Neural cell (in vitro differentiated cells): ENCODE measurements at regions not wholly inside any gene's neighbourhood (a gene's known extent, or its start where the extent isn't known, plus 50 kb on each side); places are given as distances from the start of the nearest gene placed in this dataset.
"Not testable (repeated sequence)": the region's sequence is repeated elsewhere in the genome, so short reads cannot be mapped to it uniquely, and the experiment has no call there.

Experiments used
- H2AFZ ChIP-seq: fragments of 200-600, 300-800 bp; sonication (generic), shearing (Covaris generic); 2 replicates; pipeline ENCODE4 v1.6.0; 2014; ENCODE audit warnings: low read depth, mild to moderate bottlenecking, antibody characterized with exemption, low read length, moderate library complexity
- H3F3A ChIP-seq: fragments of 200-600 bp; shearing (Covaris generic); 2 replicates; pipeline ENCODE4 v1.6.1; 2016; ENCODE audit warnings: mild to moderate bottlenecking, moderate library complexity, mixed read lengths, antibody characterized with exemption, low read length; ENCODE audit not compliant: insufficient read depth, poor library complexity, severe bottlenecking
- H3K27ac ChIP-seq: fragments of 200-600, 300-800 bp; sonication (generic), shearing (Covaris generic); 2 replicates; pipeline ENCODE4 v1.5.1; 2014; ENCODE audit warnings: mild to moderate bottlenecking, low read length, moderate library complexity
- H3K27me3 ChIP-seq: fragments of 300-800, 200-600 bp; sonication (generic), shearing (Covaris generic); 2 replicates; pipeline ENCODE4 v1.6.0; 2014; ENCODE audit warnings: mild to moderate bottlenecking, low read depth, low read length, moderate library complexity; ENCODE audit not compliant: insufficient read depth
- H3K36me3 ChIP-seq: fragments of 300-800, 200-600 bp; sonication (generic), shearing (Covaris generic); 2 replicates; pipeline ENCODE4 v1.5.1; 2014; ENCODE audit warnings: mild to moderate bottlenecking, antibody characterized with exemption, low read length, moderate library complexity; ENCODE audit not compliant: insufficient read depth
- H3K4me2 ChIP-seq: fragments of 300-800, 200-600 bp; sonication (generic), shearing (Covaris generic); 2 replicates; pipeline ENCODE4 v1.6.0; 2014; ENCODE audit warnings: mild to moderate bottlenecking, low read length
- H3K4me3 ChIP-seq: fragments of 300-800, 200-600 bp; sonication (generic), shearing (Covaris generic); 2 replicates; pipeline ENCODE4 v1.5.1; 2014; ENCODE audit warnings: mild to moderate bottlenecking, low read length, moderate library complexity
- H3K79me2 ChIP-seq: fragments of 200-600 bp; shearing (Covaris generic); replicated peaks from 2 replicates; pipeline ENCODE4 v1.6.0; 2014; ENCODE audit warnings: mild to moderate bottlenecking, low read length, moderate library complexity; ENCODE audit not compliant: insufficient read depth
- H3K9ac ChIP-seq: fragments of 300-800, 200-600 bp; sonication (generic), shearing (Covaris generic); 2 replicates; pipeline ENCODE4 v1.6.1; 2016; ENCODE audit warnings: mild to moderate bottlenecking, low read length, mixed read lengths
- H3K9me2 ChIP-seq: fragments of 200-600 bp; shearing (Covaris generic); 2 replicates; pipeline ENCODE4 v1.6.1; 2016; ENCODE audit warnings: mild to moderate bottlenecking, low read length, mixed read lengths; ENCODE audit not compliant: insufficient read depth
- H3K9me3 ChIP-seq: fragments of 200-600, 300-800 bp; sonication (generic), shearing (Covaris generic); 2 replicates; pipeline ENCODE4 v1.6.1; 2016; ENCODE audit warnings: mild to moderate bottlenecking, mixed run types, low read length, moderate library complexity, mixed read lengths
- H4K20me1 ChIP-seq: fragments of 200-600 bp; shearing (Covaris generic); 2 replicates; pipeline ENCODE4 v1.6.1; 2016; ENCODE audit warnings: mild to moderate bottlenecking, mixed run types; ENCODE audit not compliant: insufficient read depth
- EP300 ChIP-seq: fragments of 450-650 bp; conservative IDR thresholded peaks from 2 replicates; pipeline ENCODE4 v1.6.1; 2014; ENCODE audit warnings: antibody characterized with exemption, mild to moderate bottlenecking, moderate library complexity; ENCODE audit not compliant: poor library complexity, severe bottlenecking
- EZH2 ChIP-seq: fragments of 200-600, 300-800 bp; shearing (Covaris generic), sonication (generic); IDR thresholded peaks from 2 replicates; pipeline ENCODE4 v1.6.1; 2014; ENCODE audit warnings: antibody characterized with exemption, low read length, borderline replicate concordance, mild to moderate bottlenecking; ENCODE audit not compliant: insufficient read depth, poor library complexity, severe bottlenecking
- MXI1 ChIP-seq: fragments of 450-650 bp; conservative IDR thresholded peaks from 2 replicates; pipeline ENCODE4 v1.6.1; 2014; ENCODE audit warnings: antibody characterized with exemption, mild to moderate bottlenecking; ENCODE audit not compliant: poor library complexity, severe bottlenecking
- RAD21 ChIP-seq: fragments of 450-650 bp; conservative IDR thresholded peaks from 2 replicates; pipeline ENCODE4 v1.6.1; 2014; ENCODE audit warnings: antibody characterized with exemption, mild to moderate bottlenecking, moderate library complexity
- TAF1 ChIP-seq: IDR thresholded peaks from 2 replicates; pipeline ENCODE4 v1.6.1; 2012; ENCODE audit warnings: low read depth
- TF ChIP-seq, protein P1 (sequence below): fragments of 450-650 bp; IDR thresholded peaks from 2 replicates; pipeline ENCODE4 v1.5.1; 2014; ENCODE audit warnings: antibody characterized with exemption, mild to moderate bottlenecking, moderate library complexity; ENCODE audit not compliant: poor library complexity, severe bottlenecking
- TF ChIP-seq, protein P2 (sequence below): IDR thresholded peaks from 2 replicates; pipeline ENCODE4 v1.6.1; 2012; ENCODE audit warnings: borderline replicate concordance

DNA sequence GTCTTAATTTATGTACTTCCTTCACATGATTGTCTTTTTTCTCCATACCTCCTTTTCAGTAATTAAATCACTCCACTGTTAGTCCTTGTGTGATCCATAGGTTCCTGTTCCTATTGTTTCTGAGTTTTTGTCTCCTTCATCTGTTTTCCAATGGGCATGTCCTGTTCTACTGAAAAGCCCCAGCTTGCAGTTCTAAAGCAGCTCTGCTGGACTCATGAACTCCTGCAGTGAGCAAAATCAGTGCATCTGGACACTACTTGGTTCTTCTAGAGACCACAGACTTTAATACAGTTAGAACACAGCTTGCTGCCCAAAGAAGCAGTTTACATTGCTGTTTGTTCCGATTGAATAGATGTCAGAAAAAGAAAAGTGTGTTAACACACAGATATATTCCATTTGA, 593.3 kb upstream of the HS3ST5 start:
- Histone ChIP-seq H3K9ac (no peak overlapping the region), H3K9me3 (no peaks in the 10 kb centered on the region), H3K79me2 (no peaks in the 10 kb centered on the region), H4K20me1 (no peaks in the 10 kb centered on the region), H3K9me2 (no peaks in the 10 kb centered on the region), H3K27me3 (no peaks in the 10 kb centered on the region), H3K36me3 (no peaks in the 10 kb centered on the region), H2AFZ (no peak overlapping the region), H3K4me2 (no peak overlapping the region), H3K27ac (no peak overlapping the region), H3F3A (no peaks in the 10 kb centered on the region), H3K4me3 (no peak overlapping the region)
- no peak for TF ChIP-seq EP300
- TF ChIP-seq, protein P1, sequence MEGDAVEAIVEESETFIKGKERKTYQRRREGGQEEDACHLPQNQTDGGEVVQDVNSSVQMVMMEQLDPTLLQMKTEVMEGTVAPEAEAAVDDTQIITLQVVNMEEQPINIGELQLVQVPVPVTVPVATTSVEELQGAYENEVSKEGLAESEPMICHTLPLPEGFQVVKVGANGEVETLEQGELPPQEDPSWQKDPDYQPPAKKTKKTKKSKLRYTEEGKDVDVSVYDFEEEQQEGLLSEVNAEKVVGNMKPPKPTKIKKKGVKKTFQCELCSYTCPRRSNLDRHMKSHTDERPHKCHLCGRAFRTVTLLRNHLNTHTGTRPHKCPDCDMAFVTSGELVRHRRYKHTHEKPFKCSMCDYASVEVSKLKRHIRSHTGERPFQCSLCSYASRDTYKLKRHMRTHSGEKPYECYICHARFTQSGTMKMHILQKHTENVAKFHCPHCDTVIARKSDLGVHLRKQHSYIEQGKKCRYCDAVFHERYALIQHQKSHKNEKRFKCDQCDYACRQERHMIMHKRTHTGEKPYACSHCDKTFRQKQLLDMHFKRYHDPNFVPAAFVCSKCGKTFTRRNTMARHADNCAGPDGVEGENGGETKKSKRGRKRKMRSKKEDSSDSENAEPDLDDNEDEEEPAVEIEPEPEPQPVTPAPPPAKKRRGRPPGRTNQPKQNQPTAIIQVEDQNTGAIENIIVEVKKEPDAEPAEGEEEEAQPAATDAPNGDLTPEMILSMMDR = no peak
- TF ChIP-seq EZH2 = no peak
- TF ChIP-seq TAF1 = no peak
- TF ChIP-seq MXI1 = no peak
- TF ChIP-seq, protein P2, sequence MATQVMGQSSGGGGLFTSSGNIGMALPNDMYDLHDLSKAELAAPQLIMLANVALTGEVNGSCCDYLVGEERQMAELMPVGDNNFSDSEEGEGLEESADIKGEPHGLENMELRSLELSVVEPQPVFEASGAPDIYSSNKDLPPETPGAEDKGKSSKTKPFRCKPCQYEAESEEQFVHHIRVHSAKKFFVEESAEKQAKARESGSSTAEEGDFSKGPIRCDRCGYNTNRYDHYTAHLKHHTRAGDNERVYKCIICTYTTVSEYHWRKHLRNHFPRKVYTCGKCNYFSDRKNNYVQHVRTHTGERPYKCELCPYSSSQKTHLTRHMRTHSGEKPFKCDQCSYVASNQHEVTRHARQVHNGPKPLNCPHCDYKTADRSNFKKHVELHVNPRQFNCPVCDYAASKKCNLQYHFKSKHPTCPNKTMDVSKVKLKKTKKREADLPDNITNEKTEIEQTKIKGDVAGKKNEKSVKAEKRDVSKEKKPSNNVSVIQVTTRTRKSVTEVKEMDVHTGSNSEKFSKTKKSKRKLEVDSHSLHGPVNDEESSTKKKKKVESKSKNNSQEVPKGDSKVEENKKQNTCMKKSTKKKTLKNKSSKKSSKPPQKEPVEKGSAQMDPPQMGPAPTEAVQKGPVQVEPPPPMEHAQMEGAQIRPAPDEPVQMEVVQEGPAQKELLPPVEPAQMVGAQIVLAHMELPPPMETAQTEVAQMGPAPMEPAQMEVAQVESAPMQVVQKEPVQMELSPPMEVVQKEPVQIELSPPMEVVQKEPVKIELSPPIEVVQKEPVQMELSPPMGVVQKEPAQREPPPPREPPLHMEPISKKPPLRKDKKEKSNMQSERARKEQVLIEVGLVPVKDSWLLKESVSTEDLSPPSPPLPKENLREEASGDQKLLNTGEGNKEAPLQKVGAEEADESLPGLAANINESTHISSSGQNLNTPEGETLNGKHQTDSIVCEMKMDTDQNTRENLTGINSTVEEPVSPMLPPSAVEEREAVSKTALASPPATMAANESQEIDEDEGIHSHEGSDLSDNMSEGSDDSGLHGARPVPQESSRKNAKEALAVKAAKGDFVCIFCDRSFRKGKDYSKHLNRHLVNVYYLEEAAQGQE = no peak
- no peak for TF ChIP-seq RAD21

DNA sequence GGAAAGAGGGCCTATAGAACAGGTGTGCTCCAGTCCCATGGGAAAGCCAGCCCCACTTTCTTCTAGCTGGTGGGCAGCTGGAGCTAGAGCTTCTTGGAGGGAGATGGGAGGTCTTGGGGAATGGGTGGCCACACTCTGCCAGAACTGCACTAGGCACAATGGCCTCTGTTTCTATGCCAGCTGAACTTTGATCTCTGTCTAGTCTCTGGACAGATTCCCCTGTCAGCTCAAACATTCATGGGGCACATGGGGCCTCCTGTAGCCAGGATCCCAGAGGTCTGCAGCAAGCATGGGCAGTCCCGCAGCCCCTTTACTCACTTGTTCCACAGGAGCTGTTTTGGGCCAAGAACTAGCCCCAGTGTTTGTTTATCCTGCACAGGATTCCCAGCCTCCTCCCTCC, 591.3 kb upstream of the HS3ST5 start:
- Histone ChIP-seq H3K4me2 (no peak overlapping the region), H3K27ac (no peak overlapping the region), H3K36me3 (no peaks in the 10 kb centered on the region), H3K79me2 (no peaks in the 10 kb centered on the region), H3K9me2 (no peaks in the 10 kb centered on the region), H3K4me3 (no peak overlapping the region), H3F3A (no peaks in the 10 kb centered on the region), H3K27me3 (no peaks in the 10 kb centered on the region), H3K9ac (no peak overlapping the region), H3K9me3 (no peaks in the 10 kb centered on the region), H2AFZ (no peak overlapping the region), H4K20me1 (no peaks in the 10 kb centered on the region)
- TF ChIP-seq EP300 = no peak
- TF ChIP-seq EZH2 = no peak
- TF ChIP-seq TAF1 = no peak
- no peak for TF ChIP-seq RAD21

DNA sequence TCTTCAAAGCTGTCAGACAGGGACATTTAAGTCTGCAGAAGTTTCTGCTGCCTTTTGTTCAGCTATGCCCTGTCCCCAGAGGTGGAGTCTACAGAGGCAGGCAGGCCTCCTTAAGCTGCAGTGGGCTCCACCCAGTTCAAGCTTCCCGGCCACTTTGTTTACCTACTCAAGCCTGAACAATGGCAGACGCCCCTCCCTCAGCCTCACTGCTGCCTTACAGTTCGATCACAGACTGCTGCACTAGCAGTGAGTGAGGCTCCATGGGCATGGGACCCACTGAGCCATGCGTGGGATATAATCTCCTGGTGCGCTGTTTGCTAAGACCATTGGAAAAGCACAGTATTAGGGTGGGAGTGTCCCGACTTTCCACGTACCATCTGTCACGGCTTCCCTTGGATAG, 585.9 kb upstream of the HS3ST5 start:
- H3K36me3 ChIP-seq, H3K79me2 ChIP-seq, H3K9me3 ChIP-seq, H3K9ac ChIP-seq, H3K9me2 ChIP-seq, H4K20me1 ChIP-seq, H3K4me2 ChIP-seq, H2AFZ ChIP-seq, H3K27ac ChIP-seq, H3F3A ChIP-seq, H3K27me3 ChIP-seq, H3K4me3 ChIP-seq: not testable (repeated sequence)
